PC-3 (cell line): ENCODE measurements at regions not wholly inside any gene's neighbourhood (a gene's known extent, or its start where the extent isn't known, plus 50 kb on each side); places are given as distances from the start of the nearest gene placed in this dataset.
A peak's percentile ranks its signal among the peaks of the same experiment; 100 is the strongest.
"Not testable (repeated sequence)": the region's sequence is repeated elsewhere in the genome, so short reads cannot be mapped to it uniquely, and the experiment has no call there.

Experiments used
- ATAC-seq: fragments of 200-7000 bp; cut with Tn5 transposase; 2 replicates; pipeline ENCODE4 v1.9.1; 2020; ENCODE audit warnings: mild to moderate bottlenecking, moderate library complexity
- BruUV-seq: library from RNA; stranded (reverse); fragments of 400-500 nt; replicated peaks from 2 replicates; lab custom pipeline; 2021; lab: Mats Ljungman, UMichigan
- CTCF ChIA-PET: fragments of 300-600 bp; sonication (Branson Sonifier 250); formaldehyde crosslinking; loops from one replicate; lab custom pipeline; 2022; ENCODE audit warnings: antibody characterized with exemption; lab: Charles Lee
- POLR2A ChIA-PET: fragments of 300-600 bp; sonication (Branson Sonifier 250); formaldehyde crosslinking; loops from one replicate; lab custom pipeline; 2022; ENCODE audit warnings: antibody characterized with exemption; ENCODE audit not compliant: unreplicated experiment; lab: Charles Lee
- DNase-seq: peaks from one replicate; pipeline ENCODE4 v3.0.0-alpha.2; 2015
- H2AFZ ChIP-seq: fragments of 300-600 bp; sonication (generic); 2 replicates; pipeline ENCODE4 v1.6.0; 2016; ENCODE audit warnings: antibody characterized with exemption, low read length
- H3F3A ChIP-seq: fragments of 300-600 bp; sonication (generic); one replicate; pipeline ENCODE4 v1.6.0; 2017; ENCODE audit warnings: antibody characterized with exemption, low read length, control low read depth, mild to moderate bottlenecking; ENCODE audit not compliant: unreplicated experiment
- H3K27ac ChIP-seq: fragments of 300-600 bp; sonication (generic); 2 replicates; pipeline ENCODE4 v1.5.1; 2016; ENCODE audit warnings: mild to moderate bottlenecking, low read length
- H3K27me3 ChIP-seq: fragments of 300-600 bp; sonication (generic); 2 replicates; pipeline ENCODE4 v1.6.1; 2016; ENCODE audit warnings: low read length, mixed read lengths
- H3K36me3 ChIP-seq: fragments of 300-600 bp; sonication (generic); 2 replicates; pipeline ENCODE4 v1.6.1; 2016; ENCODE audit warnings: low read depth, mixed run types, low read length, mixed read lengths
- H3K4me1 ChIP-seq: fragments of 300-600 bp; sonication (generic); 2 replicates; pipeline ENCODE4 v1.5.1; 2016; ENCODE audit warnings: low read length; ENCODE audit not compliant: insufficient read depth
- H3K4me2 ChIP-seq: fragments of 300-600 bp; sonication (generic); 2 replicates; pipeline ENCODE4 v1.6.0; 2016; ENCODE audit warnings: low read length
- H3K4me3 ChIP-seq: fragments of 300-600 bp; sonication (generic); 2 replicates; pipeline ENCODE4 v1.5.1; 2016; ENCODE audit warnings: mild to moderate bottlenecking, low read length, mixed read lengths
- H3K79me2 ChIP-seq: fragments of 300-600 bp; sonication (generic); 2 replicates; pipeline ENCODE4 v1.6.1; 2017; ENCODE audit warnings: low read length, mixed read lengths
- H3K9ac ChIP-seq: fragments of 300-600 bp; sonication (generic); 2 replicates; pipeline ENCODE4 v1.6.0; 2016; ENCODE audit warnings: mild to moderate bottlenecking, low read length
- H3K9me2 ChIP-seq: fragments of 300-600 bp; sonication (generic); replicated peaks from 2 replicates; pipeline ENCODE4 v1.6.1; 2016; ENCODE audit warnings: mixed run types, low read length, mixed read lengths
- H3K9me3 ChIP-seq: fragments of 300-600 bp; sonication (generic); 2 replicates; pipeline ENCODE4 v1.6.1; 2016; ENCODE audit warnings: low read length, mixed read lengths
- H4K20me1 ChIP-seq: fragments of 300-600 bp; sonication (generic); 2 replicates; pipeline ENCODE4 v1.6.1; 2016; ENCODE audit warnings: low read length, mixed read lengths
- EZH2 ChIP-seq: fragments of 300-600 bp; sonication (generic); IDR thresholded peaks from one replicate; pipeline ENCODE4 v1.6.1; 2017; ENCODE audit warnings: antibody characterized with exemption, mild to moderate bottlenecking, low read length; ENCODE audit not compliant: unreplicated experiment
- EZH2phosphoT487 ChIP-seq: fragments of 300-600 bp; sonication (generic); IDR thresholded peaks from 2 replicates; pipeline ENCODE4 v1.6.1; 2018; ENCODE audit warnings: mild to moderate bottlenecking, antibody characterized with exemption, low read length, borderline replicate concordance
- intact Hi-C: fragments of 100-400 bp; cut with micrococcal nuclease; formaldehyde crosslinking; loops from 2 replicates; pipeline ENCODE4 v1.9.0; 2023
- TF ChIP-seq, protein P1 (sequence below): fragments of 300-600 bp; sonication (generic); conservative IDR thresholded peaks from 2 replicates; pipeline ENCODE4 v1.5.1; 2017; ENCODE audit warnings: antibody characterized with exemption, low read depth, mild to moderate bottlenecking, low read length

DNA sequence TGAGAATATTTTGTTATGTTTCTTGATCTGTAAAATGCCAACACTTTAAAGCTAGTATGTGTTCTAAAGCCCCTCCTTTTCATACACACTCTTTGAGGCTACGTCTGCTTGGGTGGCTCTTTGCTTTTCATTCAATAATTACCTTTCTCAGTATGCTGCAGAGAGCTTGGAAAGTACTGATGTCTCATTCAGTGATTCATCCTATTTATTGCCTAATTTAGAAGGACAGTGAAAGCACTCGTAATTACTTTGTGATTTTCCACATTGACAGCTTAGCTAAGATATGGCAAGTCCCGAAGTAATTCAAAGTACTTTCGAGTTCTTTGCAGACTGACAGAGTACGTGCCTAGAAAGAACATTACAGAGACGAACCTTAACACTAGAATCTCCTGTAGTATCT lies 57.2 kb downstream of the BMP15 start:
- no peaks in the 10 kb centered on the region for H3K36me3 ChIP-seq
- no peaks in the 10 kb centered on the region for H3K9me3 ChIP-seq
- TF ChIP-seq, protein P1, sequence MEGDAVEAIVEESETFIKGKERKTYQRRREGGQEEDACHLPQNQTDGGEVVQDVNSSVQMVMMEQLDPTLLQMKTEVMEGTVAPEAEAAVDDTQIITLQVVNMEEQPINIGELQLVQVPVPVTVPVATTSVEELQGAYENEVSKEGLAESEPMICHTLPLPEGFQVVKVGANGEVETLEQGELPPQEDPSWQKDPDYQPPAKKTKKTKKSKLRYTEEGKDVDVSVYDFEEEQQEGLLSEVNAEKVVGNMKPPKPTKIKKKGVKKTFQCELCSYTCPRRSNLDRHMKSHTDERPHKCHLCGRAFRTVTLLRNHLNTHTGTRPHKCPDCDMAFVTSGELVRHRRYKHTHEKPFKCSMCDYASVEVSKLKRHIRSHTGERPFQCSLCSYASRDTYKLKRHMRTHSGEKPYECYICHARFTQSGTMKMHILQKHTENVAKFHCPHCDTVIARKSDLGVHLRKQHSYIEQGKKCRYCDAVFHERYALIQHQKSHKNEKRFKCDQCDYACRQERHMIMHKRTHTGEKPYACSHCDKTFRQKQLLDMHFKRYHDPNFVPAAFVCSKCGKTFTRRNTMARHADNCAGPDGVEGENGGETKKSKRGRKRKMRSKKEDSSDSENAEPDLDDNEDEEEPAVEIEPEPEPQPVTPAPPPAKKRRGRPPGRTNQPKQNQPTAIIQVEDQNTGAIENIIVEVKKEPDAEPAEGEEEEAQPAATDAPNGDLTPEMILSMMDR = no peak
- TF ChIP-seq EZH2phosphoT487 (no peak), EZH2 (no peak)
- ATAC-seq = no peak
- no peak overlapping the region for H3K4me3 ChIP-seq
- H3F3A ChIP-seq = no peaks in the 10 kb centered on the region
- H3K9me2 ChIP-seq = no peaks in the 10 kb centered on the region
- no peak overlapping the region for H3K27ac ChIP-seq
- POLR2A ChIA-PET = no interaction called here
- CTCF ChIA-PET = no interaction called here
- no peaks in the 10 kb centered on the region for H3K79me2 ChIP-seq
- H3K27me3 ChIP-seq = no peaks in the 10 kb centered on the region
- H2AFZ ChIP-seq = no peak overlapping the region
- H3K9ac ChIP-seq = no peak overlapping the region
- intact Hi-C loops = no loop called here
- no peaks in the 10 kb centered on the region for H3K4me1 ChIP-seq
- no TSS peak for BruUV-seq
- H3K4me2 ChIP-seq = no peak overlapping the region
- peak; percentile 7 for DNase-seq
- no peaks in the 10 kb centered on the region for H4K20me1 ChIP-seq

DNA sequence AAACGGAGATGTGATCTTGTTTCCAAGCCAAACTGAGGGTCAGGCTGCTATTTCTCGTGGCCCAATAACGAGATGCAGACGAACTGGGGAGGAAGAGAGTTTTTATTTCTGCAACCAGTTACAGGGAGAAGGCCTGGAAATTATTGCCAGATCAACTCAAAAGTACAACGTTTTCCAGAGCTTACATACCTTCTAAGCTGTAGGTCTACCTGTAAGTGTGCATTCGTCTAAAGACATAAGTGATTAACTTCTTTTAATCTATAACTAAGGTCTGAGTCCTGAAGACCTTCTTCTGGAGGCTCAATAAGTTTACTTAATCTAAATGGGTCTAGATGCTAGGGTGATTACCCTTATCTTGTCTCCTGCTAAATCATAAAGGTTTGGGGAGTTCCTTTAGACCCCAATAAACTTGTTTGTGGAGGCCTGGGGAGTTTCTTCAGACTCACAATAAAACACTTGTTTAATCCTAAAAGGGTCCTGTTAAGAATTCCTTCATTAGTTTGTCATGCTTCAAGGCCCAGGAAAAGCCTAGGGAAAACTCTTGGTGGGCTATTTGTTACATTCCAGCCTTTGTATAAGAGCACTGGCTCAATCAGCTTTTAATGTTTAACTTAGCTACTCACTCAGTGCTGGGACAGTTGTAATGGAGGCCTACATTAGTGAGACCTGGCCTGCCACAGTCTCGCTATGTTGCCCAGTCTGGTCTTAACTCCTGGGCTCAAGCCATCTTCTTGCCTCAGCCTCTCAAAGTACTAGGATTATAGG lies 58.5 kb downstream of the BMP15 start:
- BruUV-seq, H2AFZ ChIP-seq, H3K79me2 ChIP-seq, H3K27ac ChIP-seq, POLR2A ChIA-PET, H3K9me2 ChIP-seq, H3K36me3 ChIP-seq, H3K4me1 ChIP-seq, CTCF ChIA-PET, H3K27me3 ChIP-seq, intact Hi-C loops, H3K9ac ChIP-seq, H3K4me2 ChIP-seq, H3F3A ChIP-seq, DNase-seq, ATAC-seq, H3K9me3 ChIP-seq, H4K20me1 ChIP-seq, H3K4me3 ChIP-seq: not testable (repeated sequence)

DNA sequence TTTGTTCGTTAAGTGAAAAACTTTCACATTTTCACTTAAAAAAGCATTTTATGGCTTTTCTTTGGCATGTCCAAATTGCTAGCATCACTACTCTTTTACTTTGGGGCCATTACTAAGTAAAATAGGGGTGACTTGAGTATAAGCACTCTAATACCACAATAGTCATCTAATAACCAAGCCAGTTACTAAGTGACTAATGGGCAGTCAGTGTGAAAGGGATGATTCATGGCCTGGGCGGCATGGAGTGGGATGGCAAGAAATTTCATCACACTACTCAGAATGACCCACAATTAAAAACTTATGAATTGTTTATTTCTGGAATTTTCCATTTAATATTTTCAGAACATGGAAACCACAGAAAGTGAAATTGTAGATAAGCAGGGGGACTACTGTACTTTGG lies 60.9 kb downstream of the BMP15 start:
- Histone ChIP-seq H3K27me3 (no peaks in the 10 kb centered on the region), H3F3A (no peaks in the 10 kb centered on the region), H3K27ac (no peak overlapping the region), H3K4me2 (no peak overlapping the region), H3K36me3 (no peaks in the 10 kb centered on the region), H3K4me3 (no peak overlapping the region), H3K4me1 (no peaks in the 10 kb centered on the region), H3K9me2 (no peaks in the 10 kb centered on the region), H4K20me1 (no peaks in the 10 kb centered on the region), H2AFZ (no peak overlapping the region), H3K9me3 (no peaks in the 10 kb centered on the region), H3K9ac (no peak overlapping the region), H3K79me2 (no peaks in the 10 kb centered on the region)
- ATAC-seq (no peak), DNase-seq (no peak)
- no TSS peak for BruUV-seq
- intact Hi-C loops = no loop called here
- ChIA-PET POLR2A (no interaction called here), CTCF (no interaction called here)
- no peak for TF ChIP-seq EZH2phosphoT487
- TF ChIP-seq, protein P1 = no peak
- TF ChIP-seq EZH2 = no peak
